HG03159 (cell line): ENCODE measurements at regions not wholly inside any gene's neighbourhood (a gene's known extent, or its start where the extent isn't known, plus 50 kb on each side); places are given as distances from the start of the nearest gene placed in this dataset.

Experiments used
- ATAC-seq: cut with Tn5 transposase; IDR thresholded peaks from one replicate; pipeline ENCODE4 v1.9.1; 2021; ENCODE audit warnings: mild to moderate bottlenecking, moderate library complexity; ENCODE audit not compliant: unreplicated experiment

- no peak for ATAC-seq
Observed at GRCh38 chr18:67047334-67047733, 443.4 kb upstream of the CDH19 start.

- ATAC-seq = no peak
Observed at GRCh38 chr18:67043276-67043675, 439.4 kb upstream of the CDH19 start.

- ATAC-seq = no peak
Observed at GRCh38 chr18:67041334-67041733, 437.4 kb upstream of the CDH19 start.

GRCh38 chr18:67035026-67035425 lies 431.1 kb upstream of the CDH19 start:
- ATAC-seq = no peak

- ATAC-seq = no peak
Observed at GRCh38 chr18:67023059-67023458, 419.2 kb upstream of the CDH19 start.

- ATAC-seq = no peak
Observed at GRCh38 chr18:67010919-67011318, 407.0 kb upstream of the CDH19 start.

GRCh38 chr18:67007999-67008398 lies 404.1 kb upstream of the CDH19 start:
- ATAC-seq = no peak

- no peak for ATAC-seq
Observed at GRCh38 chr18:67007085-67007484, 403.2 kb upstream of the CDH19 start.

GRCh38 chr18:67001052-67001451 lies 397.2 kb upstream of the CDH19 start:
- no peak for ATAC-seq

- no peak for ATAC-seq
Observed at GRCh38 chr18:66999003-66999402, 395.1 kb upstream of the CDH19 start.

GRCh38 chr18:66995270-66995669 lies 391.4 kb upstream of the CDH19 start:
- ATAC-seq = no peak

- ATAC-seq = no peak
Observed at GRCh38 chr18:66994790-66995189, 390.9 kb upstream of the CDH19 start.

- no peak for ATAC-seq
Observed at GRCh38 chr18:66993492-66993891, 389.6 kb upstream of the CDH19 start.

GRCh38 chr18:66990909-66991308 lies 387.0 kb upstream of the CDH19 start:
- no peak for ATAC-seq

- no peak for ATAC-seq
Observed at GRCh38 chr18:66979009-66979408, 375.1 kb upstream of the CDH19 start.

GRCh38 chr18:66972681-66973080 lies 368.8 kb upstream of the CDH19 start:
- no peak for ATAC-seq

- no peak for ATAC-seq
Observed at GRCh38 chr18:66971960-66972359, 368.1 kb upstream of the CDH19 start.

GRCh38 chr18:66966171-66966570 lies 362.3 kb upstream of the CDH19 start:
- ATAC-seq = no peak

GRCh38 chr18:66958309-66958708 lies 354.4 kb upstream of the CDH19 start:
- no peak for ATAC-seq

GRCh38 chr18:66951750-66952149 lies 347.9 kb upstream of the CDH19 start:
- ATAC-seq = no peak

- no peak for ATAC-seq
Observed at GRCh38 chr18:66949419-66949818, 345.5 kb upstream of the CDH19 start.

GRCh38 chr18:66937546-66937945 lies 333.7 kb upstream of the CDH19 start:
- no peak for ATAC-seq

- ATAC-seq = no peak
Observed at GRCh38 chr18:66931010-66931409, 327.1 kb upstream of the CDH19 start.

GRCh38 chr18:66916834-66917233 lies 312.9 kb upstream of the CDH19 start:
- ATAC-seq = no peak
